GM12864 (cell line): ENCODE measurements at regions not wholly inside any gene's neighbourhood (a gene's known extent, or its start where the extent isn't known, plus 50 kb on each side); places are given as distances from the start of the nearest gene placed in this dataset.

Source experiments
- DNase-seq: peaks from one replicate; pipeline ENCODE4 v3.0.0-alpha.2; 2011; ENCODE audit warnings: low read depth
- H3K4me3 ChIP-seq: 2 replicates; pipeline ENCODE4 v1.5.1; 2011; ENCODE audit warnings: mild to moderate bottlenecking, low read depth, low read length, control low read depth
- CTCF ChIP-seq: IDR thresholded peaks from 2 replicates; pipeline ENCODE4 v1.5.1; 2011; ENCODE audit warnings: low read depth, mild to moderate bottlenecking, moderate library complexity, low read length, control low read depth, inconsistent platforms; ENCODE audit errors: missing control alignments

DNA sequence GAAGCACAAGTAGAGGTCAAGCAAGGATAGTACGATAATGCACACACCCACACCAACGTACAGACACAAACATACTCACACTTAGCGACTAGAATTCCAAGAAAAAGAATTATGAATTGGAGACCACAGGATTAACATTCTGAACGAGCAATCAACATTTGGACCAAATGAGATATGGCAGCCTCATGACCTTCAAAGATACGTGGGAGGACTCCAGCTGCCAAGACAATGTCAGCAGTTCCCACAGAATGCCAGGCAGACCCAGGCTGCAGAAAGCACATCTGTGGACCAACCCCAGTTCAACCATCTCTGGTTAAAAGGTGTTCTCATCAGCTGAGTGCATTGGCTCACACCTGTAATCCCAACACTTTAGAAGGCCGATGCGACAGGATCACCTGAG, 187.6 kb upstream of the GRAMD2B start:
- H3K4me3 ChIP-seq, result no peak overlapping the region
- TF ChIP-seq CTCF, result no peak
- no peak for DNase-seq

GRCh38 chr5:126236994-126237393, 186.2 kb upstream of the GRAMD2B start:
- H3K4me3 ChIP-seq, result no peak overlapping the region
- no peak for TF ChIP-seq CTCF
- no peak for DNase-seq

DNA sequence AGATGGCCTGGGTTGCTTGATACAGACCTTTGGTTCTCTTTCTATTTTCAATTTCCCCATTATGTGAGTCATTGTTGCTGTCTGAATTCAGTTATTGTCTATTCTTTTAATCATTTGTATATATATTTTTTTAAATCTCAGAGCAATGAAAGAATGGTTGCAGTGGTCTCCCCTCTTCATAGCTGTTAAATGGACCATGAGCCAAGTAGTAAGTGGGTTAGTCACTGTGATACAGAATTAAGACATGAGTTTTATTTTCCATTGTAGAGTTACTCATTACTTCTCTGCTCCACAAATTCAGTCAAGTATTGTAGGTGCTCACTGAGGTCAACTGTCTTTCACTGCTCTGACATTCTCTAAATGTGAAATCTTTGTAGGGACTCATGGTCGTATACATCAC, 174.6 kb upstream of the GRAMD2B start:
- H3K4me3 ChIP-seq, result no peak overlapping the region
- no peak for DNase-seq
- TF ChIP-seq CTCF, result no peak

DNA sequence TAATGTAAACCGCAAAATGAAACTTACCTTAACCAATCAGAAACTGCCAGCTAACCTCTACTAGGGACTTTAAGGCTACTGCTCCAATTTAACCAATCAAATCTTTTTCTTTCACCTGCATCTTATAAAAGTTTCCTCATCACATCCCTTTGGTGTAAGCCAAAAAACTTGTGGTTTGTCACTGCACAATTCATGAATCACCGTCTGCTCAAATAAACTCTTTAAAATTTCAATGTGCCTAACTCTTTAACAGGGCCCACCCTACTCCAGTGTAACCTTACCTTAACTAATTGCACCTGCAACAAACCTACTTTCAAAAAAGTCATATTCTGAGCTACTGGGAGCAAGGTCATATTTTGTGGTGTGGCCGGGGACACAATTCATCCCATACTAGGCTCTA, 172.2 kb upstream of the GRAMD2B start:
- H3K4me3 ChIP-seq, result no peak overlapping the region
- DNase-seq, result no peak
- TF ChIP-seq CTCF, result no peak

- no peak for TF ChIP-seq CTCF
- H3K4me3 ChIP-seq, result no peak overlapping the region
- DNase-seq, result no peak
These were observed 169.8 kb upstream of the GRAMD2B start for GRCh38 chr5:126253406-126253805.

- no peak overlapping the region for H3K4me3 ChIP-seq
- DNase-seq, result no peak
- no peak for TF ChIP-seq CTCF
These were observed 159.5 kb upstream of the GRAMD2B start for GRCh38 chr5:126263591-126264184.

DNA sequence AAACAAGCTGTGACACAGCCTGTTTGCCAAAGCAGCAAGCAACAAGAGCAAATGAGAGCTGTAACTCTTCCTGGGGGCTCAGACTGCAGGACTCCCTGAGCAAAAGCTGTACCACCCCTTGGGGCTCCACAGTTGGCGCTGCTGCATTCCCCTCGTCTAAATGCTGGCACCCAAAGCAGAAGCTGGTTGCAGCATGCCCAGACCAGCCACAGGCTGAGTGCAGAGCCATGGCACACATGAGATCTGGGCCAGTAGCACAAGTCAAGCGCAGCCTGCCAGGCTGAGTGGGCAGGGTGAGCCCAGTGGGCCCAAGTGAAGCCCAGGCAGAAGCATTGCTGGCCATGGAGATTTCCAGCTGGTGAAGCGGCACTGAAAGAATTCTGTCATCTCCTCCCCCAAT, 157.3 kb upstream of the GRAMD2B start:
- no peak overlapping the region for H3K4me3 ChIP-seq
- no peak for DNase-seq
- TF ChIP-seq CTCF, result no peak
